CD14-positive monocyte (primary cell): ENCODE measurements at regions not wholly inside any gene's neighbourhood (a gene's known extent, or its start where the extent isn't known, plus 50 kb on each side); places are given as distances from the start of the nearest gene placed in this dataset.

ENCODE experiments used
- DNase-seq, 3 donors: peaks; one replicate each; pipeline ENCODE4 v3.0.0-alpha.2; 2011 to 2022
- H2AFZ ChIP-seq: 2 replicates; pipeline ENCODE4 v1.6.0; 2012; ENCODE audit warnings: mild to moderate bottlenecking, low read depth, low read length, inconsistent platforms; ENCODE audit not compliant: insufficient read depth, poor library complexity, severe bottlenecking
- H3K27ac ChIP-seq, 2 donors: 1 replicate in 1 of 2; 2 replicates in 1 of 2; pipeline ENCODE4 v1.5.1; 2012 to 2013; ENCODE audit warnings: low read length in 2 of 2, control low read depth in 1 of 2, inconsistent platforms in 1 of 2, low read depth in 1 of 2, mild to moderate bottlenecking in 1 of 2
- H3K27me3 ChIP-seq, 2 donors: one replicate each; pipeline versions ENCODE4 v1.6.0 to v1.6.1; 2011 to 2013; ENCODE audit warnings: low read length in 2 of 2; ENCODE audit not compliant: control insufficient read depth in 2 of 2, insufficient read depth in 2 of 2
- H3K36me3 ChIP-seq, 2 donors: replicated peaks in 1 of 2; 1 replicate in 1 of 2; 2 replicates in 1 of 2; pipeline versions ENCODE4 v1.5.1 to v1.6.1; 2012 to 2013; ENCODE audit warnings: low read length in 2 of 2, control low read depth in 1 of 2, inconsistent platforms in 1 of 2, mild to moderate bottlenecking in 1 of 2; ENCODE audit not compliant: insufficient read depth in 2 of 2, control insufficient read depth in 1 of 2
- H3K4me1 ChIP-seq, 2 donors: 1 replicate in 1 of 2; 2 replicates in 1 of 2; pipeline versions ENCODE4 v1.5.1 to v1.6.1; 2012 to 2013; ENCODE audit warnings: low read length in 2 of 2, control low read depth in 1 of 2, inconsistent platforms in 1 of 2, mild to moderate bottlenecking in 1 of 2, moderate library complexity in 1 of 2; ENCODE audit not compliant: insufficient read depth in 2 of 2, control insufficient read depth in 1 of 2
- H3K4me2 ChIP-seq: replicated peaks from 2 replicates; pipeline ENCODE3; 2012; ENCODE audit warnings: low read length, moderate library complexity, mild to moderate bottlenecking; ENCODE audit not compliant: poor library complexity, severe bottlenecking; ENCODE audit errors: extremely low read depth
- H3K4me3 ChIP-seq, 3 experiments: fragments of 200-600 bp in 1 of 3; sonication (generic) in 1 of 3; replicated peaks in 1 of 3; 1 replicate in 2 of 3; 2 replicates in 1 of 3; pipeline ENCODE4 v1.5.1; 2011 to 2013; ENCODE audit warnings: low read length in 3 of 3, mild to moderate bottlenecking in 3 of 3, control low read depth in 2 of 3, low read depth in 2 of 3, inconsistent platforms in 1 of 3, moderate library complexity in 1 of 3
- H3K79me2 ChIP-seq: 2 replicates; pipeline ENCODE4 v1.6.0; 2012; ENCODE audit warnings: mild to moderate bottlenecking, control low read depth, inconsistent platforms, low read length, moderate library complexity; ENCODE audit not compliant: insufficient read depth
- H3K9ac ChIP-seq: 2 replicates; pipeline ENCODE4 v1.6.0; 2017; ENCODE audit warnings: low read length, mild to moderate bottlenecking; ENCODE audit not compliant: insufficient read depth, poor library complexity, severe bottlenecking
- H3K9me3 ChIP-seq, 2 donors: replicated peaks in 1 of 2; 1 replicate in 1 of 2; 2 replicates in 1 of 2; pipeline versions ENCODE4 v1.5.1 to v1.6.1; 2012 to 2013; ENCODE audit warnings: low read length in 2 of 2, control low read depth in 1 of 2; ENCODE audit not compliant: control insufficient read depth in 1 of 2, insufficient read depth in 1 of 2
- H4K20me1 ChIP-seq: 2 replicates; pipeline ENCODE4 v1.6.0; 2012; ENCODE audit warnings: mild to moderate bottlenecking, low read length, control low read depth, moderate library complexity; ENCODE audit not compliant: insufficient read depth
- H3K27ac Mint-ChIP-seq, 7 donors: one replicate each; pipeline ENCODE4 v1.8.0; 2020; ENCODE audit warnings: mild to moderate bottlenecking in 7 of 7, mixed read lengths in 7 of 7, moderate library complexity in 6 of 7, inconsistent platforms in 2 of 7
- H3K27me3 Mint-ChIP-seq, 3 donors: one replicate each; pipeline ENCODE4 v1.8.0; 2021 to 2022; ENCODE audit warnings: low read depth in 3 of 3, mild to moderate bottlenecking in 3 of 3, mixed read lengths in 3 of 3, moderate library complexity in 3 of 3, inconsistent platforms in 1 of 3
- H3K36me3 Mint-ChIP-seq, 2 donors: one replicate each; pipeline ENCODE4 v1.8.0; 2020; ENCODE audit warnings: mixed read lengths in 2 of 2, inconsistent platforms in 1 of 2, mild to moderate bottlenecking in 1 of 2
- H3K4me1 Mint-ChIP-seq: one replicate; pipeline ENCODE4 v1.8.0; 2020; ENCODE audit warnings: mild to moderate bottlenecking, mixed read lengths
- H3K4me3 Mint-ChIP-seq, 2 donors: one replicate each; pipeline ENCODE4 v1.8.0; 2020; ENCODE audit warnings: mild to moderate bottlenecking in 2 of 2, mixed read lengths in 2 of 2, moderate library complexity in 1 of 2
- H3K9me3 Mint-ChIP-seq, 7 donors: one replicate each; pipeline ENCODE4 v1.8.0; 2020 to 2022; ENCODE audit warnings: mixed read lengths in 7 of 7, mild to moderate bottlenecking in 6 of 7, moderate library complexity in 6 of 7, inconsistent platforms in 2 of 7
- CTCF ChIP-seq: fragments of 200-600 bp; IDR thresholded peaks from one replicate; pipeline ENCODE4 v1.8.0; 2022; ENCODE audit warnings: antibody characterized with exemption, mild to moderate bottlenecking
- WGBS: methylation state at CpG from one replicate; pipeline ENCODE4 v1.1.5; 2013; ENCODE audit warnings: missing lambda C conversion rate; ENCODE audit not compliant: insufficient coverage; 5-methylcytosine and 5-hydroxymethylcytosine counted together
- intact Hi-C, 2 donors: fragments of 100-400 bp; cut with micrococcal nuclease; formaldehyde crosslinking; loops; one replicate each; pipeline versions ENCODE4 v1.15.0 to v1.15.1; 2023

- intact Hi-C loops = no loop called here
- no peaks in the 10 kb centered on the region for H4K20me1 ChIP-seq
- H3K36me3 Mint-ChIP-seq = no peaks in the 10 kb centered on the region
- H3K27me3 Mint-ChIP-seq = no peaks in the 10 kb centered on the region
- H3K79me2 ChIP-seq = no peaks in the 10 kb centered on the region
- TF ChIP-seq CTCF = no peak
- H3K9me3 ChIP-seq = no peaks in the 10 kb centered on the region
- DNase-seq = no peak
- no peak overlapping the region for H3K4me3 Mint-ChIP-seq
- no peak overlapping the region for H3K9ac ChIP-seq
- no peak overlapping the region for H3K27ac ChIP-seq
- H3K4me1 ChIP-seq = no peaks in the 10 kb centered on the region
- no peak overlapping the region for H3K4me2 ChIP-seq
- H3K36me3 ChIP-seq = no peaks in the 10 kb centered on the region
- no peak overlapping the region for H2AFZ ChIP-seq
- H3K27me3 ChIP-seq = no peaks in the 10 kb centered on the region
- H3K9me3 Mint-ChIP-seq = peaks cover 0 to 3% (median 0%) of the 10 kb centered on the region in 7 donors
- no CpG with 5 or more reads among the region's 2 CpGs for WGBS
- no peaks in the 10 kb centered on the region for H3K4me1 Mint-ChIP-seq
- H3K4me3 ChIP-seq = no peak overlapping the region
- no peak overlapping the region for H3K27ac Mint-ChIP-seq
Measured at GRCh38 chr1:194818674-194819073, 1632.3 kb upstream of the B3GALT2 start.

- Histone ChIP-seq H4K20me1 (no peaks in the 10 kb centered on the region), H3K27ac (no peak overlapping the region), H3K27me3 (no peaks in the 10 kb centered on the region), H3K4me2 (no peak overlapping the region), H3K36me3 (no peaks in the 10 kb centered on the region), H2AFZ (no peak overlapping the region), H3K4me3 (no peak overlapping the region), H3K9ac (no peak overlapping the region), H3K9me3 (no peaks in the 10 kb centered on the region), H3K79me2 (no peaks in the 10 kb centered on the region), H3K4me1 (no peaks in the 10 kb centered on the region)
- no peaks in the 10 kb centered on the region for H3K27me3 Mint-ChIP-seq
- no peak overlapping the region for H3K4me3 Mint-ChIP-seq
- DNase-seq = no peak
- WGBS = no CpG with 5 or more reads among the region's 2 CpGs
- no peaks in the 10 kb centered on the region for H3K36me3 Mint-ChIP-seq
- H3K4me1 Mint-ChIP-seq = no peaks in the 10 kb centered on the region
- no peak for TF ChIP-seq CTCF
- intact Hi-C loops = no loop called here
- peaks cover 0 to 3% (median 0%) of the 10 kb centered on the region in 7 donors for H3K9me3 Mint-ChIP-seq
- no peak overlapping the region for H3K27ac Mint-ChIP-seq
Measured at GRCh38 chr1:194816859-194817258, 1630.4 kb upstream of the B3GALT2 start.
